ENCODE measurements at regions not wholly inside any gene's neighbourhood (a gene's known extent, or its start where the extent isn't known, plus 50 kb on each side); places are given as distances from the start of the nearest gene placed in this dataset.

- Histone ChIP-seq H3K79me2 (ENCODE audit: insufficient read depth, low read length) (no peaks in the 10 kb centered on the region), H3K9me3 (ENCODE audit: insufficient read depth, low read length, severe bottlenecking) (peaks cover 12% of the 10 kb centered on the region), H3K4me3 (ENCODE audit: low read depth in 1 of 2, low read length in 2 of 2) (no peak overlapping the region), H3K4me2 (ENCODE audit: insufficient read depth, low read length) (no peak overlapping the region), H3K36me3 (ENCODE audit: insufficient read depth, low read length) (no peaks in the 10 kb centered on the region), H2AFZ (ENCODE audit: low read depth, low read length) (no peak overlapping the region), H3K27ac (ENCODE audit: low read length) (no peak overlapping the region), H3K4me1 (ENCODE audit: insufficient read depth, low read length) (no peaks in the 10 kb centered on the region), H3K27me3 (ENCODE audit: insufficient read depth, low read length, poor library complexity) (no peaks in the 10 kb centered on the region), H4K20me1 (ENCODE audit: insufficient read depth, low read length) (no peaks in the 10 kb centered on the region), H3K9ac (ENCODE audit: low read depth, low read length) (no peak overlapping the region)
- ATAC-seq (ENCODE audit: insufficient read depth, low read depth) (no peak), DNase-seq (peak; percentile 12)
- TF ChIP-seq EZH2 (IDR thresholded peaks at IDR 0.05; ENCODE audit: borderline replicate concordance, low read depth, low read length, severe bottlenecking) = no peak
- TF ChIP-seq, protein P1, sequence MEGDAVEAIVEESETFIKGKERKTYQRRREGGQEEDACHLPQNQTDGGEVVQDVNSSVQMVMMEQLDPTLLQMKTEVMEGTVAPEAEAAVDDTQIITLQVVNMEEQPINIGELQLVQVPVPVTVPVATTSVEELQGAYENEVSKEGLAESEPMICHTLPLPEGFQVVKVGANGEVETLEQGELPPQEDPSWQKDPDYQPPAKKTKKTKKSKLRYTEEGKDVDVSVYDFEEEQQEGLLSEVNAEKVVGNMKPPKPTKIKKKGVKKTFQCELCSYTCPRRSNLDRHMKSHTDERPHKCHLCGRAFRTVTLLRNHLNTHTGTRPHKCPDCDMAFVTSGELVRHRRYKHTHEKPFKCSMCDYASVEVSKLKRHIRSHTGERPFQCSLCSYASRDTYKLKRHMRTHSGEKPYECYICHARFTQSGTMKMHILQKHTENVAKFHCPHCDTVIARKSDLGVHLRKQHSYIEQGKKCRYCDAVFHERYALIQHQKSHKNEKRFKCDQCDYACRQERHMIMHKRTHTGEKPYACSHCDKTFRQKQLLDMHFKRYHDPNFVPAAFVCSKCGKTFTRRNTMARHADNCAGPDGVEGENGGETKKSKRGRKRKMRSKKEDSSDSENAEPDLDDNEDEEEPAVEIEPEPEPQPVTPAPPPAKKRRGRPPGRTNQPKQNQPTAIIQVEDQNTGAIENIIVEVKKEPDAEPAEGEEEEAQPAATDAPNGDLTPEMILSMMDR (IDR thresholded peaks at IDR 0.05; ENCODE audit: borderline replicate concordance, extremely low read depth, low read length, poor library complexity, severe bottlenecking) = peak; percentile 69
Observed at GRCh38 chr14:83463500-83464098, 1929.9 kb upstream of the SEL1L start.

DNA sequence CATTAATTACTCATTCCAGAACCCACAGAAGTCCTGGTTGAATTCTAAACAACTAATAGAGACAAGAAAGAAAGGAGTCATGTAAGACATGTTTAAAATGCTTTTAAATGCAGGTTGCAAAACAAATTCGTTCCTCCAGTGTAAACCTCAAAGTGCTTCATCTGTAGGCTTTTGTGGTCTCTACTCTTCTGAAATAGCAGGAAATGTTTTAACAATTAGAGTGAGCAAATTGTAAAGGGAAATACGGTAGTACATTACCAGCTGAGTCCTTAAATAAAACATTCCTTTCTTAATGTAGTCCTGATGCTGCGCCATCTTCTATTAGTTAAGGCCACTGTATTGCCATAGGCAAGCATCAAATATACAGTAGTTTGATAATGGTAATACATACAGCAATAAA is 1934.2 kb upstream of the SEL1L start:
- TF ChIP-seq, protein P1 (IDR thresholded peaks at IDR 0.05; ENCODE audit: borderline replicate concordance, extremely low read depth, low read length, poor library complexity, severe bottlenecking) = no peak
- no peak for TF ChIP-seq EZH2 (IDR thresholded peaks at IDR 0.05; ENCODE audit: borderline replicate concordance, low read depth, low read length, severe bottlenecking)
- ATAC-seq (ENCODE audit: insufficient read depth, low read depth) (no peak), DNase-seq (no peak)
- H4K20me1 ChIP-seq (ENCODE audit: insufficient read depth, low read length) = no peaks in the 10 kb centered on the region
- H3K4me3 ChIP-seq (ENCODE audit: low read depth in 1 of 2, low read length in 2 of 2) = no peak overlapping the region
- no peaks in the 10 kb centered on the region for H3K4me1 ChIP-seq (ENCODE audit: insufficient read depth, low read length)
- H3K9me3 ChIP-seq (ENCODE audit: insufficient read depth, low read length, severe bottlenecking) = no peaks in the 10 kb centered on the region
- no peak overlapping the region for H3K9ac ChIP-seq (ENCODE audit: low read depth, low read length)
- H3K4me2 ChIP-seq (ENCODE audit: insufficient read depth, low read length) = no peak overlapping the region
- no peaks in the 10 kb centered on the region for H3K79me2 ChIP-seq (ENCODE audit: insufficient read depth, low read length)
- no peaks in the 10 kb centered on the region for H3K27me3 ChIP-seq (ENCODE audit: insufficient read depth, low read length, poor library complexity)
- no peaks in the 10 kb centered on the region for H3K36me3 ChIP-seq (ENCODE audit: insufficient read depth, low read length)
- H3K27ac ChIP-seq (ENCODE audit: low read length) = no peak overlapping the region
- no peak overlapping the region for H2AFZ ChIP-seq (ENCODE audit: low read depth, low read length)

GRCh38 chr14:83470466-83470865 is 1936.8 kb upstream of the SEL1L start:
- Histone ChIP-seq H3K27me3 (ENCODE audit: insufficient read depth, low read length, poor library complexity) (no peaks in the 10 kb centered on the region), H3K4me1 (ENCODE audit: insufficient read depth, low read length) (no peaks in the 10 kb centered on the region), H3K9me3 (ENCODE audit: insufficient read depth, low read length, severe bottlenecking) (no peaks in the 10 kb centered on the region), H3K9ac (ENCODE audit: low read depth, low read length) (no peak overlapping the region), H4K20me1 (ENCODE audit: insufficient read depth, low read length) (no peaks in the 10 kb centered on the region), H3K4me3 (ENCODE audit: low read depth in 1 of 2, low read length in 2 of 2) (no peak overlapping the region), H3K4me2 (ENCODE audit: insufficient read depth, low read length) (no peak overlapping the region), H3K36me3 (ENCODE audit: insufficient read depth, low read length) (no peaks in the 10 kb centered on the region), H3K79me2 (ENCODE audit: insufficient read depth, low read length) (no peaks in the 10 kb centered on the region), H3K27ac (ENCODE audit: low read length) (no peak overlapping the region), H2AFZ (ENCODE audit: low read depth, low read length) (no peak overlapping the region)
- no peak for TF ChIP-seq EZH2 (IDR thresholded peaks at IDR 0.05; ENCODE audit: borderline replicate concordance, low read depth, low read length, severe bottlenecking)
- DNase-seq (no peak), ATAC-seq (ENCODE audit: insufficient read depth, low read depth) (no peak)

DNA sequence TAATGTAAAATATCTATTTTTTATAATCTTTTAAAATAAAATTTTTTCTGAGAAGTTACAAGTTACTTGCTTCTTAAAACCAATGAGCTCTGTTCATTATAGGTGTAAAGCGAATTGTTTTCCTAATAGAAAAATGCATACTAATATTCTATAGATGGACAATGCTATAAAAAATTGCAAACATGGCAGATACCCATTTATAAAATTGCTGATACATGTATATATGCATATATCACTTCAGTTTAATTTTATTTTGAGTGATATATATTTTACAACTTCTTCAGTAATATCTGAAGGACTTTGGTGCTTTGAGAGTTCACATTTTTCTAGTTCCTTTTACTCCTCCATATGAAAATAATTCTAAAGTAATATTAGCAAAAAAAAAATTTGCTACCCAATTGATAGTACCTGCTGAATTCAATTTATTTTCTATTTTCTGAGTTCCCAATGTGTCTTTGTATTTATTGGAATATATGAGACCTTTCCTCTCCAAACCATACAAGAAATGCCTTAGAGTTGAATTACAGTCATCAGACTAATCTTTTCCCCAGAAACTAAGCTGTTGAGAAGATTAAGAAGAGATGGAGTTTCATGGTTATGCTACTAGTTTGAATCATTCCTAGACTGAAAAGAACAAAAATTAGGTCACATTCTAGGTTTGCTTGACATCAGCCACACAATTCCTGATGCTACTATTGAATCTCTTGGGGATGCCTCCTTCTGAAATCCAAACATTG is 1937.5 kb upstream of the SEL1L start:
- Histone ChIP-seq H3K4me1 (ENCODE audit: insufficient read depth, low read length) (no peaks in the 10 kb centered on the region), H2AFZ (ENCODE audit: low read depth, low read length) (no peak overlapping the region), H3K9ac (ENCODE audit: low read depth, low read length) (no peak overlapping the region), H3K4me2 (ENCODE audit: insufficient read depth, low read length) (no peak overlapping the region), H3K4me3 (ENCODE audit: low read depth in 1 of 2, low read length in 2 of 2) (no peak overlapping the region), H3K79me2 (ENCODE audit: insufficient read depth, low read length) (no peaks in the 10 kb centered on the region), H3K36me3 (ENCODE audit: insufficient read depth, low read length) (no peaks in the 10 kb centered on the region), H3K27ac (ENCODE audit: low read length) (no peak overlapping the region), H3K9me3 (ENCODE audit: insufficient read depth, low read length, severe bottlenecking) (no peaks in the 10 kb centered on the region), H4K20me1 (ENCODE audit: insufficient read depth, low read length) (no peaks in the 10 kb centered on the region), H3K27me3 (ENCODE audit: insufficient read depth, low read length, poor library complexity) (no peaks in the 10 kb centered on the region)
- ATAC-seq (ENCODE audit: insufficient read depth, low read depth) (no peak), DNase-seq (no peak)
- TF ChIP-seq, protein P1 (IDR thresholded peaks at IDR 0.05; ENCODE audit: borderline replicate concordance, extremely low read depth, low read length, poor library complexity, severe bottlenecking) = no peak
- TF ChIP-seq EZH2 (IDR thresholded peaks at IDR 0.05; ENCODE audit: borderline replicate concordance, low read depth, low read length, severe bottlenecking) = no peak

Measured in DND-41 (cell line).